ENCODE measurements at regions not wholly inside any gene's neighbourhood (a gene's known extent, or its start where the extent isn't known, plus 50 kb on each side); places are given as distances from the start of the nearest gene placed in this dataset.

GRCh38 chr2:103789381-103790095 is 1027.7 kb downstream of the TMEM182 start:
- no peak overlapping the region for H3K4me3 ChIP-seq
- H3K4me1 ChIP-seq = peaks cover 0 to 16% (median 4%) of the 10 kb centered on the region in 4 donors
- no peak overlapping the region for H3K27ac ChIP-seq
- intact Hi-C loops (cut with DNase I) = no loop called here
- 63 to 65% methylated on average over 3 of the region's 3 CpGs for WGBS, 2 donors
- no peaks in the 10 kb centered on the region for H3K9me3 ChIP-seq
- no peaks in the 10 kb centered on the region for H3K36me3 ChIP-seq
- no peak for DNase-seq
- TF ChIP-seq EP300 (IDR thresholded peaks at IDR 0.05) = no peak
- TF ChIP-seq POLR2AphosphoS5 (IDR thresholded peaks at IDR 0.05) = no peak
- TF ChIP-seq POLR2A (IDR thresholded peaks at IDR 0.05) = no peak
- TF ChIP-seq CTCF (IDR thresholded peaks at IDR 0.05) = no peak
- no peaks in the 10 kb centered on the region for H3K27me3 ChIP-seq

GRCh38 chr2:103792042-103792441 is 1030.2 kb downstream of the TMEM182 start:
- Histone ChIP-seq H3K9me3 (no peaks in the 10 kb centered on the region), H3K4me3 (no peak overlapping the region), H3K27ac (no peak overlapping the region), H3K36me3 (no peaks in the 10 kb centered on the region), H3K4me1 (peaks cover 0 to 16% (median 4%) of the 10 kb centered on the region in 4 donors), H3K27me3 (no peaks in the 10 kb centered on the region)
- intact Hi-C loops (cut with DNase I) = no loop called here
- 41 to 67% methylated on average over 5 of the region's 5 CpGs for WGBS, 2 donors
- no peak for DNase-seq
- TF ChIP-seq POLR2A (IDR thresholded peaks at IDR 0.05) (no peak), POLR2AphosphoS5 (IDR thresholded peaks at IDR 0.05) (no peak)

- no peak for DNase-seq
- Histone ChIP-seq H3K4me1 (no peaks in the 10 kb centered on the region), H3K27ac (no peak overlapping the region), H3K36me3 (no peaks in the 10 kb centered on the region), H3K4me3 (no peak overlapping the region), H3K9me3 (no peaks in the 10 kb centered on the region), H3K27me3 (no peaks in the 10 kb centered on the region)
- TF ChIP-seq EP300 (IDR thresholded peaks at IDR 0.05) (no peak), POLR2A (IDR thresholded peaks at IDR 0.05) (no peak), CTCF (IDR thresholded peaks at IDR 0.05) (no peak), POLR2AphosphoS5 (IDR thresholded peaks at IDR 0.05) (no peak)
- WGBS, 2 donors = 77 to 82% methylated on average over 1 of the region's 1 CpG
- intact Hi-C loops (cut with DNase I) = no loop called here
These were observed 1036.5 kb downstream of the TMEM182 start for GRCh38 chr2:103798291-103798690.

- WGBS, 2 donors = 56 to 66% methylated on average over 1 of the region's 1 CpG
- H3K4me3 ChIP-seq = no peak overlapping the region
- H3K36me3 ChIP-seq = no peaks in the 10 kb centered on the region
- TF ChIP-seq EP300 (IDR thresholded peaks at IDR 0.05) (no peak), POLR2A (IDR thresholded peaks at IDR 0.05) (no peak), POLR2AphosphoS5 (IDR thresholded peaks at IDR 0.05) (no peak), CTCF (IDR thresholded peaks at IDR 0.05) (no peak)
- no peaks in the 10 kb centered on the region for H3K9me3 ChIP-seq
- no peaks in the 10 kb centered on the region for H3K27me3 ChIP-seq
- DNase-seq = no peak
- intact Hi-C loops (cut with DNase I) = no loop called here
- H3K4me1 ChIP-seq = no peaks in the 10 kb centered on the region
- H3K27ac ChIP-seq = no peak overlapping the region
These were observed 1042.2 kb downstream of the TMEM182 start for GRCh38 chr2:103804013-103804412.

- no peak for DNase-seq
- intact Hi-C loops (cut with DNase I) = no loop called here
- H3K36me3 ChIP-seq = no peaks in the 10 kb centered on the region
- TF ChIP-seq POLR2A (IDR thresholded peaks at IDR 0.05) (no peak), CTCF (IDR thresholded peaks at IDR 0.05) (no peak), POLR2AphosphoS5 (IDR thresholded peaks at IDR 0.05) (no peak), EP300 (IDR thresholded peaks at IDR 0.05) (no peak)
- H3K27me3 ChIP-seq = no peaks in the 10 kb centered on the region
- H3K4me1 ChIP-seq = no peaks in the 10 kb centered on the region
- H3K9me3 ChIP-seq = no peaks in the 10 kb centered on the region
- H3K27ac ChIP-seq = no peak overlapping the region
- no peak overlapping the region for H3K4me3 ChIP-seq
- 90 to 94% methylated on average over 3 of the region's 3 CpGs for WGBS, 2 donors
These were observed 1043.9 kb downstream of the TMEM182 start for GRCh38 chr2:103805746-103806145.
